HG02678 (cell line): ENCODE measurements at regions not wholly inside any gene's neighbourhood (a gene's known extent, or its start where the extent isn't known, plus 50 kb on each side); places are given as distances from the start of the nearest gene placed in this dataset.
"Not testable (repeated sequence)": the region's sequence is repeated elsewhere in the genome, so short reads cannot be mapped to it uniquely, and the experiment has no call there.

Experiments
- ATAC-seq: cut with Tn5 transposase; IDR thresholded peaks from one replicate; pipeline ENCODE4 v1.9.1; 2021; ENCODE audit warnings: mild to moderate bottlenecking, moderate library complexity; ENCODE audit not compliant: unreplicated experiment

DNA sequence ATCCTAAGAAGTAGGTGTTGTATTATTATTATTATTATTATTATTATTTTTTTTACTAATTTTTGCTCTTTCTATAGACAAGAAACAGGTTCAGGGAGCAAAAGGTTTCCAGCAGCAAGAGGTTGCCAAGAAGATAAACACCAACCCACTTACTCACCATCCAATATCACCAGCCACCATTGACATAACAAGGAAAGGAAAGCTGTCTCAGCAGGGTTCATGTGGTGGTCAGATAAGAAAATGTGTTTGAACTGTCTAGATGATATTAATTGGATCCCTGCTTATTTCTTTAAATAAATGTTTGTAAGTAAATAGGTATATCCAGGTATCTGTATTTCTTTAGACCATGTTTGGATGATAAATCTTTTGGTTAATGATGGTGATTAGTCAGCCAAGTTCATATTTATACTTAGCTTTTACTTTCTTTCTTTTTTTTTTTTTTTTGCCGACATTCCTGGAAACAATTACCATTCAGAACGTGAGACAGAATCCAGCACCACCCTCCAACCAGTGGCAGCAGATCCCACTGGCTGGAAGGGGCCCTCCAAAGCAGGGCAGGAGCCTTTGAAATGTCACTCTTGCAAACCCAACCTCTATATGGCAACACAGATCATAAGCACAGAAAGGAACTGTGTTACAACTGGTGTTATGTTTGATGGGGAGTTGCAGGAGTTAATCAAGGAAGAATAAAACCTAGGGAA lies 139.2 kb upstream of the ECI2 start:
- ATAC-seq = no peak

DNA sequence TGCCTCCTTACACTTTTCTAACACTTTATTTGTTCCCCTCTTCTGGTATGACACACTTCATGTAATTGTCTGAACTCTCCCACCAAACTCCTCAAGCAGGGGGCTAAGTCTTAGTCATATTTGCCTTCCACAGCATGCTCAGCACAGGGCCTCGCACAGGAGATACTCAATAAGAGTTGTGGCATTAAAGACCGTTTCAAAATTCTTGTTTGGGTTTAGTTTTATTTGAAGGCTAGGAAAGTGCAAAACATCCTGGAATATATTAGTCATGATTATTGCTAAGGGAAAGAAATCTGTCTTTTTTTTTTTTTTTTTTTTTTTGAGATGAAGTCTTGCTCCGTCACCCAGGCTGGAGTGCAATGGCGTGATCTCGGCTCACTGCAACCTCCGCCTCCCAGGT lies 137.6 kb upstream of the ECI2 start:
- ATAC-seq = no peak

DNA sequence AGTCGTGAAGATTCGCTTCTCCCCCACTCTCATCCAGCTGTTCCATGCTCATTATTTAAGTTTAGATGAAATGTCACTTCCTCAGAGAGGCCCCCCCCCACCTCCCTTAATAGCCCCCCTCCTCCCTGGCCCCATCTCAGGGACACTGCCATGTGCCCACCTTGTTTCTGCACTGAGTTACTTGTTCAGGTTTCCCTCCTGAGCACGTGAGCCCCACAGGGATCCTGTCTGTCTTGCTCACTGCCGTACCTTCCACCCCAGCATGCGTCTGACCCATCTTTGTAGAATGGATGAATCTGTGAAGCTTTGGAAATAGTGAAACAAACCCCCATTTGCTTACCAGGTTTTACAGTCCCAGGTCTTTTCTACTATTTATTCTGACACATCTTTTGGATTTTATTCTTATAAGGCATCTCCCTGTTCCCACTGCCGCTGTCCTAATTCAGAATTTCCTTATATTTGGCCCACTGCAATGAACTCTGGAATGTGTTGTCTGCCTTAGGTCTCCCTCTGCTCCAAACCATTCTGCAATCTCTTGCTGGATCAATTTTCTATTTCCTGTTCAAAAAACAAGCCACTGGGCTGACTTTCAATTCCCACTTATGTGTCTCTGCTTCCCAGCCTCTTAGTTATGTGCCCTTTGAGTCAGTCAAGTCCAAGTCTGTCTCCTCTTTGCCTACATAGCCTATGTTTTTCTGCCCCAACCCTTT lies 136.5 kb upstream of the ECI2 start:
- ATAC-seq = no peak

DNA sequence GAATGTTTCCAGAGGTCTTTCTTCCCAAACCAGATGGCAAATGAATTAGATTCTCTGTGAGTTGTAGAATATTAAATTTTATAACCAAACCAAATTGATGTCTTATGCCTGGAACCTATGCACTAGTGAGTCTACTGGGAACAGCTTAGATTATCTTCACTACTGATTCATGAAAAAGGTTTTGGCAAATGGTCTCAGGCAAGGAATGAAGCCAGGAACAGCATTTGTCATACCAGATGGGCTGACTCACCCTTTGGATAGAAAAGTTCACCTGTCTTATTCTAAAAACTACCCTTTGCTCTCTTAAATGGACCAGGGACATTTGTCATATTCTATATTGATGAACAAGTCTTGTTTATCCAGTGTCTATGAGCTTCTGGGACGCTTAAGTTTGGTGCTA lies 135.4 kb upstream of the ECI2 start:
- no peak for ATAC-seq

DNA sequence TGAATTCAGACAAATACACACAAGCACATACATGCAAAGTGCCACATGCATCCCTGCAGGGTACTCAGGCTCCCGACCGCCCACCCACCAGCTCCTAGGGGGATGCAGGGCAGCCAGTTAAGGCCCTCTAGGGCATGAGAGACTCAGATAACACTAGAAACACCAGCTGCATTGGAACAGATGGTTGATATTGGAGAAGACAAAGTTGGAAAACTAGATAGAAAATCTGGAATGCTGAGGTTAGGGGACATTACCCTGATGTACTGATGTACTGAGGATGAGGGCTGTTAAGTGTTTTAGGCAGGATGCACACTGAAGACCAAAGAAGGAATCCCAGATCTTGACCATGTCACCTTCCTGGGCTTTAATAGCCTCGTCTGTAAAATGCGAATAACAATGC lies 134.6 kb upstream of the ECI2 start:
- ATAC-seq = no peak

DNA sequence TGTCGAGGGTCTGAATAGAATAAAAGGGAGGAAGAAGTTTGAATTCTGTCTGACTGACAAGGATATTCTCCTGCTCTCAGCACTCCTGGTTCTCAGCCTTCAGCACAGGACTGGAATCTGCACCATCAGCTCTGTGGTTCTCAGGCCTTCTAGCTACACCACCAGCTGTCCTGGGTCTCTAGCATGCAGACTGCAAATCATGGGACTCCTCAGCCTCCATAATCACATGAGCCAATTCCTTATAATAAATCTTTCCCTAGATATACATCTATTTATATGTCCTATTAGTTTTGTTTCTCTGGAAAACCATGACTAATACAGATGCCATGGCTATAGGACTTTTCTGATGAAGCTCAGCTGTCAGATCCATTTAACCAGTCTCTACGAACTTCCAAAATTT lies 132.8 kb upstream of the ECI2 start:
- ATAC-seq = no peak

DNA sequence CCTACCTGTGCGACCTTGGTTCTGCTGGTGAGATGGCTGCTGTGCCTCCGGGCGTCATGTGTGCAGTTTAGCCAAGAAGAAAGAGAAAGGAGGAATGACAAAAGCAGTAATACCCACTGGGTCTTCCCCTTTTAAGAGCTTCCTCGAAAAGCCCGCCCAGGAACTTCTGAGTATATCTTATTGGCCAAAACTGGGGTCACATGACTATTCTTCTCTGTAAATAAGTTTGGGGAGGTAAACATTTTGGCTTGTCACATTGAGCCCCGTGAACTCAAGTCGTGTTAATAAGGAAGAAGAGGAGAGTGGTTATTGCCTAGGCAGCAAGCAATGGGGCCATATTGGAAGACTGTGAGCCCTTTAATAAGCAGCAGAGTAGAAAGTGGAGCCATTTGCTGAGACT lies 130.4 kb upstream of the ECI2 start:
- no peak for ATAC-seq

DNA sequence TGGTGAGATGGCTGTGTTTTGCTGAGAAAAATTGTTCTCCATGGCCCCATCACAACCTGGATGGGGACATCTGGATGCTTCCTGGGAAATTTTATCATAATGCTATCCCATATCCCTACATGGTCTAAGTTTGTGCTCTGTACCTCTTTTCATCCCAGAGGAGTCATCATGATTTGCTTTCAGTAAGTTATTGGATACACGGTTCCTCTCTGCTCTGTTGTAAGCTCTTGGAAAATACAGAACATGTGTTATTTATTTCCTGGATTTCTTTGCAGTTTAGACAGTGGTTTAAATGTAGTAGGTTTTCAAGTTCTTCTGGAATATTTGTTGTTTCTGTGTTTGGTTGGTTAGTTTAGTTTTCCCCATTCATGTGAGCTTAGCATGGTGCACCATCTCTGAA lies 129.2 kb upstream of the ECI2 start:
- no peak for ATAC-seq

DNA sequence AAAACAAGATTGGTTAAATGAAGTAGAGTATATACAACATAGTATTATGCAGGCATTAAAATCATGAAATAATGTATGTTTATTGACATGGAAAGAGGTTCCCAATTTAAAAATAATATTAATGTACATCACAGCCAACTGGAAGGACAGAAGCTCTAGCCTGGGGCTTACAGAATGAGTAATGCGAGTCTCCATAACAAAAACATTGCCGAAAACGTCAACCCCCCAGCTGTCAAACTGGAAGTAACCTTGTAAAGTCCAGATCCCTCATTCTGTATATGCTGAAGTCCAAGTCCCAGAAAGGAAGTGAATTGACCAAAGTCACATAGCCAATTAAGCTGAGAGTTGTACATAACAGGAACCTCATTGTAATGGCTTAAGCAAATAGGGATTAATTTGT lies 128.7 kb upstream of the ECI2 start:
- no peak for ATAC-seq

DNA sequence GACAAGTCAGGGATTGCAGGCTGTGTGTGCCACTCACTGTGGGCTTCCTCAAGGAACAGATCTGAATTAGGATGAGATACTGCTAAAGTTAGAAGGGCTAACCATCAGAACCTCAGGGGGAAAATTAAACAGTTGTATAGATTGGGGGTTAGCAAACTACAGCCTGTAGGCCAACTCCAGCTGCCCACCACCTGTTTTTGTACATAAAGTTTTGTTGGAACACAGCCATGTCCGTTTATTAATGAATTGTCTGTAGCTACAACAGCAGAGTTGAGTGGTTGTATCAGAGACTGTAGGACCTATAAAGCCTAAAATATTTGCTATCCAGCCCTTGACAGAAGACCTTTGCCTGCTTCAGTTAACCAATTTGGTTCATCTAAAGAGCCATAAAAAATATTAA lies 127.2 kb upstream of the ECI2 start:
- no peak for ATAC-seq

DNA sequence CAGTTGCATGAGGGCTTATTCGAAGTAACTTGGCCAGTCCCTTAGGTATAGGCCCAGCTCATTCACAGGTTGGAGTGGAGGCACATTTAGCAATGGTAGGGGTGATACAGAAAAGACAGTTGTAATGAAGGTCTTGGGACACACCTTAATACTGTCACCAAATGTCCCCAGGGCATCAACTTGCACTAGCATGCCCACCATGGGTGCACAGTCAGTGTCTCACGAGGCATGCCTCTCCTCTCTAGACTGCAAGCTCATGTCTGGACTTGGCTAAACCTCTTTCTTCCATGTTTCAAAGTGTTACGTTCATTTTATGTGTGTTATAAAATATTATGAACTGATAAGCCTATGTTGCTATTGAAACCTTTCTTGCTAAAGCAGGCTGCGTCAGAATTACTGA lies 124.0 kb upstream of the ECI2 start:
- no peak for ATAC-seq

DNA sequence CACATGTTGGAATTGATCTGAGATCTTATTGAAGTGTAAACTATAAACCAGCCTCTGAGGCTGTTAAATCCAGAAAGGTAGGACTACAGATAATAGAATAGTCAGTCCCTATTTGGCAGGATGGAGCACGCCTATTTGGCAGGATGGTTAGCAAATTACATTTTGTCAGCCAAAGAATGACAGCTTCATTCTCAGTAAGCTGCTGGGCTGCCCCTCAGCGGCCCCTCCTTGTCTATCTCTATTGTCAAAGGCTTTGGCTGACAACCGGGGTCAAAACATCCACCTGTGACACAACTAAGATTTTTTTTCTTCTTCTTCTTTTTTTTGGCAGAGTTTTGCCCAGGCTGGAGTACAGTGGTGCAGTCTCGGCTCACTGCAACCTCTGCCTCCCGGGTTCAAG lies 123.4 kb upstream of the ECI2 start:
- no peak for ATAC-seq

DNA sequence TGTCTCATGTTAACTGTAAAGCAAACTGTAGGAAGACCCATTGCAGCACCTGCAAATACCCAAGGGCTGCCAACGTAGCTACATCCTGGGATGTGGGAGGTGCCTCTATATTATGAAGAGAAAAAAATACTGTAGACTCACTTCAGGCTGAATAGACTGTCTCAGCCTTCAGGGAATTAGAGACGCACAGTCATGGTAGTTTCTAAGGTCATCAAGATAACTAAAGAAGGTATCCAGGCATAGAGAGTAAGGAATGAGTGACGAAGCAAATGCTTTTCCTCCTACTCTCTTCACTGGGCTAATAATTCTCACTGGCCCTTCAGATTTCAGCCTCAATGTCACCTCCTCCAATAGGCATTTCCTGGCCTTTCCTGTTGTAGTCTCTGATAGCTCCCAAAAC lies 121.6 kb upstream of the ECI2 start:
- ATAC-seq = no peak

DNA sequence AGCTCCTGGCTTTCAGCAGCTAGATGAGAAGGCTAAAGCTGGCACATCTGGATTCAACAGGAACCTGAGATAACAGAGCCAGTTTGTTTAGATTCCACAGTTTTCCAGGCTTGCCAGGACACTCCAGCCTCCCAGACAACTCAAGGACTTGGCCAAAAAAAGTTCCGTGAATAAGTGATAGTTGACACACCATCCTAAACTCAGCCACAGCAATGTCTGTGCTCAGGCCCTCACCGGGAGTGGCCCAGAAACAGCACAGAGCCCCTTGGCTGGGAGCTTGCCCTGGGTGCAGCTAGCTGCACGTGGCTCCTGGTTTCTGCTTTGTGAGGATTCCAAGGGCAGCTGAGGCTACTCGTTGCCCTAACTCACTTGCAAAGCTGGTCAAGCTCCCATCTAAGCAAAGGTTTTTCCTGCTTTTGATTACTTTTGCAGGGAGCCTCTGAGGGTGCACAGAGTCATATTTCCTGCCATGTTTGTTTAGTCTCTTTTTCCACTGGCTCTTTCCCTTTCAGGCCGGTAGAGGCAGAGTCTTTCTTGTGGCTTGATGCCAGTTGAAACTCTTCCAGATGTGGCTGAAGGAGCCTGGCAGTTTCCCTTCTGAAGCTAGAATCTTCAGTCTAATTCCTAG lies 118.3 kb upstream of the ECI2 start:
- no peak for ATAC-seq

DNA sequence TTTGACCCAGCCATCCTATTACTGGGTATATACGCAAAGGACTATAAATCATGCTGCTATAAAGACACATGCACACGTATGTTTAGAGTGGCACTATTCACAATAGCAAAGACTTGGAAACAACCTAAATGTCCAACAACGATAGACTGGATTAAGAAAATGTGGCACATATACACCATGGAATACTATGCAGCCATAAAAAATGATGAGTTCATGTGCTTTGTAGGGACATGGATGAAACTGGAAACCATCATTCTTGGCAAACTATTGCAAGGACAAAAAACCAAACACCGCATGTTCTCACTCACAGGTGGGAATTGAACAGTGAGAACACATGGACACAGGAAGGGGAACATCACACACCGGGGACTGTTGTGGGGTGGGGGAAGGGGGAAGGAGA lies 117.1 kb upstream of the ECI2 start:
- ATAC-seq = not testable (repeated sequence)

DNA sequence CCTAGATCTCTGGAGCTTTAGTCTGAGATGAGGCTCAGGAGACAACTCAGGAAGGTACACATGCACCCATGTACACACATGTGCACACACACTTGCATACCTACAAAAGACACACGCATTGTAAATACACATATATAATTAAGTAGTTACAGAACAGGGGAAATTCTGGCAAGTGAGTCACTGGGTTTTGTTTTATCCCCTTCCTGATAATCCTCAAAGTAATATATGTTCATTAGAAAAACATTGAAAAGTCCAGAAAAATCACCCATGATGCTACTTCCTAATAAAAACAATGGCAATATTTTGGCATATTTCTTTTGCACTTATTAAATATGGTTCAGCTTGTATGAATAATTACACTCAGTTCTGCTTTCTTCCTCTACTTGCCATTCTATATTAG lies 115.3 kb upstream of the ECI2 start:
- no peak for ATAC-seq

DNA sequence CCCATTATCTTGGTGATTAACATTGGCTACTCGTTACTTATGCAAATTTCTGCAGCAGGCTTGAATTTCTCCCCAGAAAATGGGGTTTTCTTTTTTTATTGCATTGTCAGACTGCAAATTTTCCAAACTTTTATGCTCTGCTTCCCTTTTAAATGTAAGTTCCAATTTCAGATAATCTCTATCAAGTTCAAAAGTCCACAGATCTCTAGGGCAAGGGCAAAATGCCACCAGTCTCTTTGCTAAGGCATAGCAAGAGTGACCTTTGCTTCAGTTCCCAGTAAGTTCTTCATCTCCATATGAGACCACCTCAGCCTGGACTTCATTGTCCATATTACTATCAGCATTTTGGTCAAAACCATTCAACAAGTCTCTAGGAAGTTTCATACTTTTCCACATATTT lies 108.5 kb upstream of the ECI2 start:
- not testable (repeated sequence) for ATAC-seq

DNA sequence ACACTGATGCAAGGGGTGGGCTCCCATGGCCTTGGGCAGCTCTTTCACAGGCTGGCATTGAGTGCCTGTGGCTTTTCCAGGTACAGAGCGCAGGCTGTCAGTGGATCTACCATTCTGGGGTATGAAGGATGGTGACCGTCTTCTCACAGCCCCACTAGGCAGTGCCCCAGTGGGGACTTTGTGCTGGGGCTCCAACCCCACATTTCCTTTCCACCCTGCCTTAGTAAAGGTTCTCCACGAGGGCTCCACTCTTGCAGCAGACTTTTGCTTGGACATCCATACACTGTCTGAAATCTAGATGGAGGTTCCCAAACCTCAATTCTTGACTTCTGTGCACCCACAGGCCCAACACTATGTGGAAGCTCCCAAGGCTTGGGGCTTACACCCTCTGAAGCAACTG lies 107.9 kb upstream of the ECI2 start:
- no peak for ATAC-seq

DNA sequence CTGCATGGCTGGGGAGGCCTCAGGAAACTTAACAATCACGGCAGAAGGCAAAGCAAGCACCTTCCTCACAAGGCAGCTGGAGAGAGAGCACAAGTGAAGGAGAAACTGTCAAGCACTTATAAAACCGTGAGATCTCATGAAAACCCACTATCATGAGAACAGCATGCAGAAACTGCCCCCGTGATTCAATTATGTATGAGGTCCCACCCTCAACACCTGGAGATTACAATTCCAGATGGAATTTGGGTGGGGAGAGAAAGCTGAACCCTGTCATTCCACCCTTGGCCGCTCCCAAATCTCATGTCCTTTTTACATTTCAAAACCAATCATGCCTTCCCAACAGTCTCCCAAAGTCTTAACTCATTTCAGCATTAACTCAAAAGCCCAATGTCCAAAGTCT lies 107.2 kb upstream of the ECI2 start:
- ATAC-seq = no peak

DNA sequence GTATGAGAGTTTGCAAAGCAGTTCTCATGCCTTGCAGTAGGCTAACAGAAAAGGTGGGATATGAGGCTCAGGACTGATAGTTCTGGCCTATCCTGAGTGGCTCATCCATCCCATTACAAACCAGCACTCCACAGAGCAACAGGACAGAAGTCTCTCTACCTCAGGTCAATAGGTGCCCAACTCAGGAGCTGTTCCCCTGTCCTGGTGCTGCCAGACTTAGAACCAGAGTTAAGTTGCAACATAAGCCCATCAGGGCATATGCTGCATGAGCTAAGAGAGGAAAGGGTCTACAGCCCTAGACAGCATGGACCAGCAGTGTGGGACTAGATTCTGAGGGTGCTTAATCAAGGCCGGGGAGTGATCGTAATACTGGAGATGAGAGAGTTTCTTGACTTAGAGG lies 104.8 kb upstream of the ECI2 start:
- ATAC-seq = no peak

DNA sequence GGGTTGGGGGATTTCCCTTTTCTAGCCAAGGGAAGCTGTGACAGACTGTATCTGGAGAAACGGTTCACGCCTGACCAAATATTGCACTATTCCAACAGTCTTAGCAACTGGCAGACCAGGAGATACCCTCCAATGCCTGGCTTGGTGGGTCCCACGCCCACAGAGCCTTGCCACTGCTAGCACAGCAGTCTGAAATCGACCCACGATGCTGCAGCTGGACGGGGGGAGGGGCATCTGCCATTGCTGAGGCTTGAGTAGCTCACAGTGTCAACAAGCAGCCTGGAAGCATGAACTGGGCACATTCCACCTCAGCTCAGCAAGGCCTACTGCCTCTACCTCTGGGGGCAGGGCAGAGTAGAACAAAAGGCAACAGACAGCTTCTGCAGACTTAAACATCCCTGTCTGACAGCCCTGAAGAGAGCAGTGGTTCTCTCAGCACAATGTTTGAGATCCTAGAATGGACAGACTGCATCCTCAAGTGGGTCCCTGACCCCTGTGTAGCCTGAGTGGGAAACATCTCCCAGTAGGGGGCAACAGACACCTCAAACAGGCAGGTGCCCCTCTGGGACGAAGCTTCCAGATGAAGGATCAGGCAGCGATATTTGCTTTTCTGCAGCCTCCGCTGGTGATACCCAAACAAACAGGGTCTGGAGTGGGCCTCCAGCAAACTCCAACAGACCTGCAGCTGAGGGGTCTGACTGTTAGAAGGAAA lies 89.9 kb upstream of the ECI2 start:
- ATAC-seq = no peak
